Esophagus muscularis mucosa (tissue), 3 donors: ENCODE measurements at regions not wholly inside any gene's neighbourhood (a gene's known extent, or its start where the extent isn't known, plus 50 kb on each side); places are given as distances from the start of the nearest gene placed in this dataset.

Experiments
- CTCF ChIP-seq, 3 experiments: fragments of 200-600 bp in 2 of 3; fragments of 450-650 bp in 1 of 3; sonication (generic) in 2 of 3; IDR thresholded peaks; one replicate each; pipeline ENCODE4 v1.5.1; 2017 to 2019; ENCODE audit warnings: antibody characterized with exemption in 3 of 3, mild to moderate bottlenecking in 2 of 3, moderate library complexity in 1 of 3
- POLR2A ChIP-seq: fragments of 450-650 bp; IDR thresholded peaks from one replicate; pipeline ENCODE4 v1.6.1; 2017; ENCODE audit warnings: antibody characterized with exemption, moderate library complexity, mild to moderate bottlenecking, low read depth
- POLR2AphosphoS5 ChIP-seq, 2 donors: sonication (generic); formaldehyde crosslinking; IDR thresholded peaks; one replicate each; pipeline ENCODE4 v1.6.1; 2017; ENCODE audit warnings: antibody characterized with exemption in 2 of 2

- TF ChIP-seq CTCF (IDR thresholded peaks at IDR 0.05) (no peak), POLR2AphosphoS5 (IDR thresholded peaks at IDR 0.05) (no peak), POLR2A (no peak)
Observed at GRCh38 chr15:93235269-93235668, 146.3 kb upstream of the RGMA start.
